BLaER1 (cell line): ENCODE measurements at regions not wholly inside any gene's neighbourhood (a gene's known extent, or its start where the extent isn't known, plus 50 kb on each side); places are given as distances from the start of the nearest gene placed in this dataset.

Experiments used
- H3K27ac ChIP-seq: shearing (Covaris generic); formaldehyde crosslinking; 2 replicates; pipeline ENCODE4 v1.8.1; 2022
- H3K27me3 ChIP-seq: shearing (Covaris generic); formaldehyde crosslinking; 2 replicates; pipeline ENCODE4 v1.8.1; 2022
- H3K36me3 ChIP-seq: shearing (Covaris generic); formaldehyde crosslinking; 2 replicates; pipeline ENCODE4 v1.8.1; 2022
- H3K4me1 ChIP-seq: shearing (Covaris generic); formaldehyde crosslinking; 2 replicates; pipeline ENCODE4 v1.8.1; 2022
- H3K4me2 ChIP-seq: shearing (Covaris generic); formaldehyde crosslinking; 2 replicates; pipeline ENCODE4 v1.8.1; 2022
- H3K4me3 ChIP-seq: shearing (Covaris generic); formaldehyde crosslinking; 2 replicates; pipeline ENCODE4 v1.8.1; 2022
- H3K9ac ChIP-seq: shearing (Covaris generic); formaldehyde crosslinking; 2 replicates; pipeline ENCODE4 v1.8.1; 2022
- H3K9me3 ChIP-seq: shearing (Covaris generic); formaldehyde crosslinking; 2 replicates; pipeline ENCODE4 v1.8.1; 2022
- H4K20me1 ChIP-seq: shearing (Covaris generic); formaldehyde crosslinking; 2 replicates; pipeline ENCODE4 v1.8.1; 2022
- Cebpa-rat ChIP-seq: shearing (Covaris generic); IDR thresholded peaks from 2 replicates; pipeline ENCODE4 v1.8.1; 2022

DNA sequence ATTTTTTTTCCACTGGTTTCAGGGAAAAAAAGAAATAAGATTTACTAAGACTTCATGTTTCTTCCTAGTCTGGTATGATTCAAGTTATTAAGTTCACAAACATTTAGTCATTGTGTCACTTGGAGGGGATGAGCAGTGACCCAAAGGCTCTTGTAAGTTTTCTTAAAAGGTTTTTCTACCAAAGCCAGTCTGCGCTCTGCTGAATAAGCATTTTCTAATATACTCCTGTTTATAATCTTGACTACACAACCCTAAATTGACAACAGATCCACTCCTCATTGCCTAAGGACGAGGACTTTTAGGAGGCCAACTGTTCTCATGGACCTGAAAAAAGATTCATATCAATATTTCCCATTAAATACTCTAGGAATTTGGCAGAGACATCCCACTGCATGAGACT lies 161.1 kb upstream of the TLL1 start:
- H3K27ac ChIP-seq, result no peak overlapping the region
- H3K4me3 ChIP-seq, result no peak overlapping the region
- TF ChIP-seq Cebpa-rat, result no peak
- H3K9ac ChIP-seq, result no peak overlapping the region
- H4K20me1 ChIP-seq, result no peaks in the 10 kb centered on the region
- no peaks in the 10 kb centered on the region for H3K4me1 ChIP-seq
- no peaks in the 10 kb centered on the region for H3K27me3 ChIP-seq
- H3K36me3 ChIP-seq, result no peaks in the 10 kb centered on the region
- no peak overlapping the region for H3K4me2 ChIP-seq
- H3K9me3 ChIP-seq, result no peaks in the 10 kb centered on the region

- H3K4me3 ChIP-seq, result no peak overlapping the region
- H4K20me1 ChIP-seq, result no peaks in the 10 kb centered on the region
- H3K9ac ChIP-seq, result no peak overlapping the region
- no peaks in the 10 kb centered on the region for H3K9me3 ChIP-seq
- no peaks in the 10 kb centered on the region for H3K27me3 ChIP-seq
- H3K27ac ChIP-seq, result no peak overlapping the region
- H3K4me1 ChIP-seq, result no peaks in the 10 kb centered on the region
- TF ChIP-seq Cebpa-rat, result no peak
- H3K36me3 ChIP-seq, result no peaks in the 10 kb centered on the region
- H3K4me2 ChIP-seq, result no peak overlapping the region
These were observed 158.4 kb upstream of the TLL1 start for GRCh38 chr4:165714650-165715049.

DNA sequence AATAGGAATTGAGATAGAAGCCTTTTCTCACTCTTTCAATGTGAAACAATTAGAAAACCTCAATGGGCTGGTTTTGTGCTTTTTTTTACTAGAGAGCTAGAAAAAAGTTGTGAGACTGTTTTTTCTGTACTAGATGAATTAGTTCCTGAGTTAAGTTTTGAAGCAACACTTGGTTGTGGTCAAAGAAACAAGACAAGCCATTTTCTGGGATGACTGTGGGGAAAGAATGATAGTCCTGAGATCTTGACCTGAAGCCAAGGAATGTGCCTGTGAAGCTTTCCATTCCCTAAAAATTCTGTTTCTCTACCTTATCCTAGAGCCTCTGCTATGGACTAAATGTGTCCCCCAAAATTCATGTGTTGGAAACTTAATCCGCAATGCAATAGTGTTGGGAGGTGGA lies 157.8 kb upstream of the TLL1 start:
- H3K4me2 ChIP-seq, result no peak overlapping the region
- H3K9ac ChIP-seq, result no peak overlapping the region
- H4K20me1 ChIP-seq, result no peaks in the 10 kb centered on the region
- no peaks in the 10 kb centered on the region for H3K4me1 ChIP-seq
- no peaks in the 10 kb centered on the region for H3K27me3 ChIP-seq
- H3K36me3 ChIP-seq, result no peaks in the 10 kb centered on the region
- no peaks in the 10 kb centered on the region for H3K9me3 ChIP-seq
- H3K27ac ChIP-seq, result no peak overlapping the region
- H3K4me3 ChIP-seq, result no peak overlapping the region
- TF ChIP-seq Cebpa-rat, result no peak

DNA sequence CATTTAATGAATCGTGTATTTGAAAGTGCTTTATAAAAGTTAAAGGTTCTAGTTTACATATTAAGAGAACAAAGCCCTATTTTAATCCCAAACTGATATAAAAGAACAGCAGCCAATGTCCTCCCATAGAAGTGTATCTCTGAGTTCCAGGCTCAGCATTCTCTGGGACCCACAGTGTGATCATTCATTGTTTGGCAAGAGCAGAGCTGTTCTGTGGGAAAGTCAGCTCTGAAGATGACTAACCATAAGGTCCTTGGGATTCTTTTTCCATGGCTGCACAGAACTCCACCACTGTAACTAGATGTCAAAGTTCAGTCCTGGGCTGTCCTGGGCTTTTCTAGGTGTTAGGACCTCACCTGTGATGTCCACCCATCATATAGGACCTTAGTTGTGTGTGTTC lies 157.0 kb upstream of the TLL1 start:
- no peak overlapping the region for H3K9ac ChIP-seq
- no peaks in the 10 kb centered on the region for H3K36me3 ChIP-seq
- no peaks in the 10 kb centered on the region for H4K20me1 ChIP-seq
- H3K27ac ChIP-seq, result no peak overlapping the region
- no peak for TF ChIP-seq Cebpa-rat
- no peaks in the 10 kb centered on the region for H3K4me1 ChIP-seq
- H3K4me2 ChIP-seq, result no peak overlapping the region
- no peaks in the 10 kb centered on the region for H3K9me3 ChIP-seq
- no peaks in the 10 kb centered on the region for H3K27me3 ChIP-seq
- H3K4me3 ChIP-seq, result no peak overlapping the region

DNA sequence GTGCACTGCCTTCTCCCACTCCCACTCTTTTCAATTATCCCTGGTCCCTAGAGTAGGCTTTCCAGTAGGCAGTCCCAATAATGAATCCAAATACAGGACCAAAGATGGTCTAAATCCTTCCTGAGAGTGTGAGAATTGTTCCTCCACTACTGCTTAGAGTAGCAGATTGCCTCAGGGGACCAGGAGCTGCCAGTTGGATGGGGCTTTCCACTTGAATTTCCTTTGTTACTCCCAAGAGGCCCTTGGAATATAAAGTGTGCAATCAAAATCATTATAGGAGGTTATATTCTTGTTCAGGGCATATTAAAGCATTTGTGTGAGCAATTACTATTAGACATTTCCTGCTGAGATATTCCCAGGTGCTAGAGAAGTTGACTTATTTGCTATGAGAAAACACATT lies 156.6 kb upstream of the TLL1 start:
- Histone ChIP-seq H3K27ac (no peak overlapping the region), H3K36me3 (no peaks in the 10 kb centered on the region), H3K4me2 (no peak overlapping the region), H3K9me3 (no peaks in the 10 kb centered on the region), H4K20me1 (no peaks in the 10 kb centered on the region), H3K27me3 (no peaks in the 10 kb centered on the region), H3K4me3 (no peak overlapping the region), H3K9ac (no peak overlapping the region), H3K4me1 (no peaks in the 10 kb centered on the region)
- TF ChIP-seq Cebpa-rat, result no peak

GRCh38 chr4:165718660-165719059 lies 154.4 kb upstream of the TLL1 start:
- Histone ChIP-seq H3K4me2 (no peak overlapping the region), H3K4me3 (no peak overlapping the region), H3K9me3 (no peaks in the 10 kb centered on the region), H3K4me1 (no peaks in the 10 kb centered on the region), H3K27ac (no peak overlapping the region), H3K9ac (no peak overlapping the region), H3K36me3 (no peaks in the 10 kb centered on the region), H3K27me3 (no peaks in the 10 kb centered on the region), H4K20me1 (no peaks in the 10 kb centered on the region)
- no peak for TF ChIP-seq Cebpa-rat

- H3K9ac ChIP-seq, result no peak overlapping the region
- no peaks in the 10 kb centered on the region for H3K4me1 ChIP-seq
- no peak overlapping the region for H3K4me2 ChIP-seq
- H3K36me3 ChIP-seq, result no peaks in the 10 kb centered on the region
- H3K27ac ChIP-seq, result no peak overlapping the region
- no peaks in the 10 kb centered on the region for H3K9me3 ChIP-seq
- no peak for TF ChIP-seq Cebpa-rat
- no peaks in the 10 kb centered on the region for H3K27me3 ChIP-seq
- H3K4me3 ChIP-seq, result no peak overlapping the region
- no peaks in the 10 kb centered on the region for H4K20me1 ChIP-seq
These were observed 152.5 kb upstream of the TLL1 start for GRCh38 chr4:165720411-165721082.

GRCh38 chr4:165721815-165722214 lies 151.2 kb upstream of the TLL1 start:
- no peak for TF ChIP-seq Cebpa-rat

DNA sequence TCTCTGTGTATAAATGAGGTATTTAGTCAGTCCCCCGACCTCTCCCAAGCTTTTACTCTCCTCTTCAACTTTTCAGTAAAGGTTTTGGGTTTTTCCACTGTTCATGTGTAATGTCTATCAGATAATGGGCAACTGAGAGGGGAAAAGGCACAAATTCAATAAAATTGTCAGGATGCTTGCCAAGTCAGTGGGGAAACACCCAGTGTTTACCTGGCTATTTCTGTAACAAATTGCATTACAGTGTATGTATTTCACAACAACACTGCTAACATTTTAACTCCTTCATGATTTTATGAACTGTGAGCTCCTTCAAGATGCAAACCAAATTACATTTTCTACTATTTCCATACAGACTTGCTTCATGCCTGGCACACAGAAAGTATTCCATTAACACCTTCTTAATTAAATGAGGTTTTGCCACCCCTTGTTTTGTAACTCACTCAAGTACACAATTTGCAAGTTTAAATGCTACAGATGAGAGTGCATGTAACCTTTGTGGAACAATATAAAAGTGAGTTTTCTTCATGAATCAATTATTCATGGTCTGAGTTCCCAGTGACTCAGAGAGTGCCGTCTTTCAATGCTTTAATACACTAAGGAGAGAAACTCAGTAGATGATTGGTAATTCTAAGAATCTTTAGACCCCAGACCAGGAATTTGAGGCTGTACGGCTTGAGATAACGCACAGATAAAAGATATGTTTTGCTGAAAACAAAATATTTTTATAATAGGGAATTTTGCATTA lies 149.8 kb upstream of the TLL1 start:
- H3K36me3 ChIP-seq, result no peaks in the 10 kb centered on the region
- no peak overlapping the region for H3K9ac ChIP-seq
- H3K4me1 ChIP-seq, result no peaks in the 10 kb centered on the region
- TF ChIP-seq Cebpa-rat, result no peak
- H3K9me3 ChIP-seq, result no peaks in the 10 kb centered on the region
- no peak overlapping the region for H3K27ac ChIP-seq
- H4K20me1 ChIP-seq, result no peaks in the 10 kb centered on the region
- no peak overlapping the region for H3K4me3 ChIP-seq
- no peak overlapping the region for H3K4me2 ChIP-seq
- no peaks in the 10 kb centered on the region for H3K27me3 ChIP-seq

More at GRCh38 chr4:165721815-165722214, 151.2 kb upstream of the TLL1 start:
- no peak overlapping the region for H3K4me2 ChIP-seq
- H3K9me3 ChIP-seq, result no peaks in the 10 kb centered on the region
- H3K36me3 ChIP-seq, result no peaks in the 10 kb centered on the region
- no peak overlapping the region for H3K9ac ChIP-seq
- H3K4me3 ChIP-seq, result no peak overlapping the region
- no peaks in the 10 kb centered on the region for H3K4me1 ChIP-seq
- H4K20me1 ChIP-seq, result no peaks in the 10 kb centered on the region
- no peak overlapping the region for H3K27ac ChIP-seq
- H3K27me3 ChIP-seq, result no peaks in the 10 kb centered on the region

DNA sequence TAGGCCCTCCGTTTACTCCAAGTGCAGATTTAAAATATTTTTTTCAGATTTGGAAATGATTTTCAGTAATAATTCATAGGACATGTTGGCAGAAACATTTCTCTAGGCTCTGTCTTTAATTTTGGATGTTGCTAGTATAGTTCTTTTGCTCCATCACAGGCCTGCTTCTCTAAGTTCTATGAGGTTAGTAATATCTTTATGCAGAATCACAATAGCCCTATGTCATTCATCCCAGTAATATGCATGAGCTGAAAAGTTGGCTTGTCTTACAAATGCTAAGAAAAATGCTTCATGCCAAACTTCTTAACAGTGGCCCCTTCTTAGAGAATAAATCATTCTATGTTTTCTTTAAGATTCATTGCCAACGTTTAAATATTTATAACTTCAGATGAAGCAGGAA lies 148.3 kb upstream of the TLL1 start:
- no peak for TF ChIP-seq Cebpa-rat
- no peak overlapping the region for H3K9ac ChIP-seq
- no peak overlapping the region for H3K27ac ChIP-seq
- H3K4me2 ChIP-seq, result no peak overlapping the region
- no peaks in the 10 kb centered on the region for H3K36me3 ChIP-seq
- H4K20me1 ChIP-seq, result no peaks in the 10 kb centered on the region
- no peaks in the 10 kb centered on the region for H3K27me3 ChIP-seq
- no peaks in the 10 kb centered on the region for H3K4me1 ChIP-seq
- H3K9me3 ChIP-seq, result no peaks in the 10 kb centered on the region
- H3K4me3 ChIP-seq, result no peak overlapping the region
